ENCODE measurements at regions not wholly inside any gene's neighbourhood (a gene's known extent, or its start where the extent isn't known, plus 50 kb on each side); places are given as distances from the start of the nearest gene placed in this dataset.

GRCh38 chr13:62799038-62799535, 1383.4 kb upstream of the PCDH20 start:
- Histone ChIP-seq H3K9me3 (ENCODE audit: control insufficient read depth in 1 of 2, insufficient read depth in 1 of 2, low read length in 2 of 2) (peaks cover 4 to 13% of the 10 kb centered on the region in 2 experiments), H3K36me3 (ENCODE audit: insufficient read depth, low read length) (no peaks in the 10 kb centered on the region), H3K4me1 (ENCODE audit: insufficient read depth, low read length) (no peaks in the 10 kb centered on the region), H3K27me3 (ENCODE audit: control insufficient read depth in 1 of 2, insufficient read depth in 2 of 2, low read length in 2 of 2) (no peaks in the 10 kb centered on the region), H3K27ac (ENCODE audit: low read depth in 1 of 2, low read length in 2 of 2) (no peak overlapping the region), H3K4me3 (ENCODE audit: low read length) (no peak overlapping the region)
- no peaks in the 10 kb centered on the region for H3K36me3 Mint-ChIP-seq (ENCODE audit: low read depth)
- no peak overlapping the region for H3K27ac Mint-ChIP-seq
- ChIA-PET CTCF (no interaction called here), POLR2A (no interaction called here)
- no peaks in the 10 kb centered on the region for H3K9me3 Mint-ChIP-seq
- no peak for ATAC-seq (ENCODE audit: poor library complexity)
- TF ChIP-seq, protein P1, sequence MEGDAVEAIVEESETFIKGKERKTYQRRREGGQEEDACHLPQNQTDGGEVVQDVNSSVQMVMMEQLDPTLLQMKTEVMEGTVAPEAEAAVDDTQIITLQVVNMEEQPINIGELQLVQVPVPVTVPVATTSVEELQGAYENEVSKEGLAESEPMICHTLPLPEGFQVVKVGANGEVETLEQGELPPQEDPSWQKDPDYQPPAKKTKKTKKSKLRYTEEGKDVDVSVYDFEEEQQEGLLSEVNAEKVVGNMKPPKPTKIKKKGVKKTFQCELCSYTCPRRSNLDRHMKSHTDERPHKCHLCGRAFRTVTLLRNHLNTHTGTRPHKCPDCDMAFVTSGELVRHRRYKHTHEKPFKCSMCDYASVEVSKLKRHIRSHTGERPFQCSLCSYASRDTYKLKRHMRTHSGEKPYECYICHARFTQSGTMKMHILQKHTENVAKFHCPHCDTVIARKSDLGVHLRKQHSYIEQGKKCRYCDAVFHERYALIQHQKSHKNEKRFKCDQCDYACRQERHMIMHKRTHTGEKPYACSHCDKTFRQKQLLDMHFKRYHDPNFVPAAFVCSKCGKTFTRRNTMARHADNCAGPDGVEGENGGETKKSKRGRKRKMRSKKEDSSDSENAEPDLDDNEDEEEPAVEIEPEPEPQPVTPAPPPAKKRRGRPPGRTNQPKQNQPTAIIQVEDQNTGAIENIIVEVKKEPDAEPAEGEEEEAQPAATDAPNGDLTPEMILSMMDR (IDR thresholded peaks at IDR 0.05) = no peak
- no peak for DNase-seq
- no peaks in the 10 kb centered on the region for H3K27me3 Mint-ChIP-seq
- intact Hi-C loops (cut with DNase I, micrococcal nuclease) = no loop called here
- H3K4me3 Mint-ChIP-seq = no peak overlapping the region
- no peaks in the 10 kb centered on the region for H3K4me1 Mint-ChIP-seq (ENCODE audit: low read depth)

GRCh38 chr13:62793850-62794249, 1378.2 kb upstream of the PCDH20 start:
- Histone ChIP-seq H3K4me3 (ENCODE audit: low read length) (no peak overlapping the region), H3K4me1 (ENCODE audit: insufficient read depth, low read length) (no peaks in the 10 kb centered on the region), H3K27me3 (ENCODE audit: control insufficient read depth in 1 of 2, insufficient read depth in 2 of 2, low read length in 2 of 2) (no peaks in the 10 kb centered on the region), H3K27ac (ENCODE audit: low read depth in 1 of 2, low read length in 2 of 2) (no peak overlapping the region), H3K36me3 (ENCODE audit: insufficient read depth, low read length) (no peaks in the 10 kb centered on the region), H3K9me3 (ENCODE audit: control insufficient read depth in 1 of 2, insufficient read depth in 1 of 2, low read length in 2 of 2) (peaks cover 0 to 7% of the 10 kb centered on the region in 2 experiments)
- Mint-ChIP-seq H3K27ac (no peak overlapping the region), H3K4me3 (no peak overlapping the region), H3K36me3 (ENCODE audit: low read depth) (no peaks in the 10 kb centered on the region), H3K4me1 (ENCODE audit: low read depth) (no peaks in the 10 kb centered on the region), H3K9me3 (no peaks in the 10 kb centered on the region), H3K27me3 (no peaks in the 10 kb centered on the region)
- ATAC-seq (ENCODE audit: poor library complexity) = no peak
- ChIA-PET CTCF (no interaction called here), POLR2A (no interaction called here)
- intact Hi-C loops (cut with DNase I, micrococcal nuclease) = no loop called here
- TF ChIP-seq, protein P1 (IDR thresholded peaks at IDR 0.05) = no peak
- no peak for DNase-seq

GRCh38 chr13:62781866-62782265, 1366.2 kb upstream of the PCDH20 start:
- H3K27me3 Mint-ChIP-seq = no peaks in the 10 kb centered on the region
- H3K4me3 ChIP-seq (ENCODE audit: low read length) = no peak overlapping the region
- H3K36me3 Mint-ChIP-seq (ENCODE audit: low read depth) = no peaks in the 10 kb centered on the region
- H3K27ac ChIP-seq (ENCODE audit: low read depth in 1 of 2, low read length in 2 of 2) = no peak overlapping the region
- peaks cover 5% of the 10 kb centered on the region for H3K9me3 Mint-ChIP-seq
- no peak for ATAC-seq (ENCODE audit: poor library complexity)
- no peaks in the 10 kb centered on the region for H3K4me1 Mint-ChIP-seq (ENCODE audit: low read depth)
- H3K27ac Mint-ChIP-seq = no peak overlapping the region
- intact Hi-C loops (cut with DNase I, micrococcal nuclease) = no loop called here
- CTCF ChIA-PET = no interaction called here
- H3K4me1 ChIP-seq (ENCODE audit: insufficient read depth, low read length) = no peaks in the 10 kb centered on the region
- H3K9me3 ChIP-seq (ENCODE audit: control insufficient read depth in 1 of 2, insufficient read depth in 1 of 2, low read length in 2 of 2) = no peaks in the 10 kb centered on the region
- no peaks in the 10 kb centered on the region for H3K27me3 ChIP-seq (ENCODE audit: control insufficient read depth in 1 of 2, insufficient read depth in 2 of 2, low read length in 2 of 2)
- POLR2A ChIA-PET = no interaction called here
- TF ChIP-seq, protein P1 (IDR thresholded peaks at IDR 0.05) = no peak
- no peaks in the 10 kb centered on the region for H3K36me3 ChIP-seq (ENCODE audit: insufficient read depth, low read length)
- DNase-seq = no peak
- H3K4me3 Mint-ChIP-seq = no peak overlapping the region
